AG20443 (cell line): ENCODE measurements at regions not wholly inside any gene's neighbourhood (a gene's known extent, or its start where the extent isn't known, plus 50 kb on each side); places are given as distances from the start of the nearest gene placed in this dataset.
"Not testable (repeated sequence)": the region's sequence is repeated elsewhere in the genome, so short reads cannot be mapped to it uniquely, and the experiment has no call there.

Experiments
- DNase-seq: peaks from one replicate; pipeline ENCODE4 v3.0.0; 2012; ENCODE audit warnings: low spot score, mixed read lengths

DNA sequence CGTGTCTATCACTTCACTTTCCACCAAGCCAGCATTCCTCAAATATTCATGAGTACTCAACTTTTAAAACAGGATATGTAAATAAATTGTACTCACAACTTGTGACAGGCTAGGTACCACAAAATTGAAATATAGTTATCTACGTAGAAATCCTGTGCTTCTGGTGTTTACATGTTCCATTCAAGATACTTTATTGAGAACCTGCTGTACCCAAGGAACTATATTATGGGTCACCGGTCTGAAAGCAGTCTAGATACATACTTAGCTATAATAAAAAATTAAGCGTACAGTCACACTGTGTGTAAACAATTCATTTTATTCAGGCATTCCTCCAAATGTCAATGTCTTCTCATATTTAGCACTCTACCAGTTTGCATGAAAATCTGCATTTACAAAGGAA is 482.2 kb upstream of the SOX9 start:
- DNase-seq = no peak

DNA sequence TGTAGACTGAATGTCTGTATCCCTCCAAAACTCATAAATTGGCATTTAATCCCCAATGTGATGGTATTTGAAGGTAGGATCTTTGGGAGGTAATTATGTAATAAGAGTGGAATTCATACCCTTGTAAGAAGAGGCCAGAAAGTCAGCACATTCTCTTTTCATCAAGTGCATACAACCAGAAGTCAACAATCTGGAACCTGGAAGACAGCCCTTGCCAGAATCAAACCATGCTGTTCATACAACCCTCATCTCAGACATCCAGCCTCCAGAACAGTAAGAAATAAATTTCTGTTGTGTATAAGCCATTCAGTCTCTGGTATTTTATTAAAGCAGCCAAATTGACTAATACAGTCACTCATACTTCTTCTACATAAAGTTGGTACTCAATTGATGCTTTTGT is 481.0 kb upstream of the SOX9 start:
- DNase-seq = no peak

DNA sequence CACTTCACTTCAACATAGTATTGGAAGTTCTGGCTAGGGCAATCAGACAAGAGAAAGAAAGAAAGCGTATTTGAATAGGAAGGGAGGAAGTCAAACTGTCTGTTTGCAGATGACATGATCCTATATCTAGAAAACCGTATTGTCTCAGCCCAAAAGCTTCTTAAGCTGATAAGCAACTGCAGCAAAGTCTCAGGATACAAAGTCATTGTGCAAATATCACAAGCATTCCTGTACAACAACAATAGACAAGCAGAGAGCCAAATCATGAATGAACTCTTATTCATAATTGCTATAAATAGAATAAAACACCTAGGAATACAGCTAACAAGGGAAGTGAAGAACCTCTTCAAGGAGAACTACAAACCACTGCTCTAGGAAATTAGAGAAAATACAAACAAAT is 473.9 kb upstream of the SOX9 start:
- not testable (repeated sequence) for DNase-seq

DNA sequence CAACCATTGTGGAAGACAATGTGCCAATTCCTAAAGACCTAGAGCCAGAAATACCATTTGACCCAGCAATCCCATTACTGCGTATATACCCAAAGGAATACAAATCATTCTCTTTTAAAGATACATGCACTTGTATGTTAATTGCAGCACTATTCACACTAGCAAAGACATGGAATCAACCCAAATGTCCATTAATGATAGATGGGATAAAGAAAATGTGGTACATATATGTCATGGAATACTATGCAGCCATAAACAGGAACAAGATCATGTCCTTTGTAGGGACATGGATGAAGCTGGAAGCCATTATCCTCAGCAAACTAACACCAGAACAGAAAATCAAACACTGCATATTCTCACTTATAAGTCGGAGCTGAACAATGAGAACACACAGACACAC is 472.5 kb upstream of the SOX9 start:
- not testable (repeated sequence) for DNase-seq

DNA sequence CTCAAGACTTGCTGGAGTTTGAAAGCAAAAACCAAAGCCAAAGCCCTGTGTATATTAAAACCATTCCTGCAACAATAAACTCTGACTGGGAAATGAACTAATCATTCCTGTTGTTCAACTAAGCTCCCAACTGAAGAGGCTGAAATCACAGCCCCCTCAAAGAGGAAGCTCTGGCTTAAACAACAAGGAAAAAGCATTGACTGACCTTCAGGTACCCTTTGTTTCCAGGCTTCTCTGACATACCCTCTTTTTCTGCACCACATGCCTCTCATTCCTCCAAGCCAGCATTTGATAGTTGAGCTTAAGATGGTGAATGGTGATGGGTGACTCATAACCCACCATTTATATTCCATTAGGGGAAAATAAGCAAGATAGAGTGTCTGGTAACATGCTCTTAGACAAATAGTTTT is 470.9 kb upstream of the SOX9 start:
- no peak for DNase-seq

DNA sequence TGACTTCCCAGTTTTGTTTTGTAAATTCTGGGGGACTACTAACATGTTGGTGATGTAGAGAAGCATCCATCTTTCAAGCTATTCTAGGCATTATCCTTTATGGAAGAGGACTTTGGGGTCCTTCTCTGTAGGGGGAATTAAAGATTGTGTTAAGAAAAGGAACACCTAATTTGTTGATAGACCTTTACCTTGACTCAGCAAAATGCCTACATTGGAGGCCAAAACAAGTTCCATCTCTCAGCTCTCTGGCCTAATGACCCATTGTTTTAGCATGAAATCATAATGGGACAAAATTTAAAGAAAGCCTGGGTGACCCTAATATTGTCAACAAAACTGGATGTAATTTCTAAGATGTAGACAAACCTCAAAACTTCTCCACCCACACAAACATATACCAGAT is 465.3 kb upstream of the SOX9 start:
- DNase-seq = no peak

DNA sequence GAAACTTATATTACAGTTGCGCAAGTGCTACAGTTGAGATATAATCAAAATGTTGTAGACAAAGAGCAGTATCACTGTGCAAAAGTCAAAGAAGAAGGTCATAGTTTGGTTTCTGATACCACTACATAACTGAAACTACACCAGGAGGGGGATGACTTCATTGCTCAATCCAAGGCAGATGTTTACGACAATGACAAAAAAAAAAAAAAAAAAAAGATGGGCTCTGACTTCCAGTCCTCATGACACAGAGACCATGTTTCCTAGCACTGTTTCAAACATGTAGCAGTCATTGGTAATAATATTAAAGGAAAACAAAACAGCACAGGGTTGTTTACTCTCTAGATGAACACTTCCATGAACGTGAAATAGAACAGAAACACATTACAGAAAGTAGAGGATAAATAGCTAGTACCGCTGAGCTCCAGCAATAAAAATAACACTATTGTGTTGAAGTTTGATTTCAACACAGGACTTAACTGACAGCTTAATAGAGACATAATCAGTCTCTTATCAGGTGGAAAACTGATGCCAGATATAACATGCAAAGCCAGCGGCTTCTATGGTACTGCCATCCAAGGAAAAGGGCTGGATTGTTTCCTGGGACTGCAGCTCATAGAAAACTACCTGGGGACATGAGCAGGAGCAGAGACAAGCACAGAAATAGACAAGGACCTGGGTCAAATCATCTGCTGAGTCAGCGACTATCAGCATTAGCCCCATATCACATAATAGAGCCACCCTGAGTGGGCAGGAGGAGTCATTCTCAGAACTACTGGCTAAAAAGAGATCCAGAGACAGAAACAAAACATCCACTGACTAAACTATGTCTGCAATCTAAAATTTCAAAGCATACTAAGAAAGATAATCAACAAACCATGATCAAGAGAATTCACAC is 463.6 kb upstream of the SOX9 start:
- DNase-seq = no peak

- DNase-seq = no peak
Observed at GRCh38 chr17:71658996-71659395, 461.8 kb upstream of the SOX9 start.

DNA sequence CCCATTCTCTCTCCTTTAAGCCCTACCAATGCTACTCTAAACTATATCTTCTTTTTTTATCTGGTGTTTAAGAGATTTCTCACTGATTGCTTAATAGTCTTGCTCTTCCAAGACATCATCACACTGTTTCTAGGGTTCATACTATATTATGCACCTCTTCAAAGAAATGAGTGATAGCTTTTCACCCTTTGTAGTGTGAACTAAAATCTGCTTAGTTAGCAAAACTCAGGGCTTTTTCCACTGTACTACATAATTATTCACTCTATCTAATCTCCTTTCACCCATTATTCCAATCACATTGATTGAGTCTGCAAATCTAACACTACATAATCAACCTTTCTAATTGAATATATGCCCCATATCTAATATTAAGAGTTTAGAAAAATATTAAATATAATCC is 456.0 kb upstream of the SOX9 start:
- no peak for DNase-seq

- no peak for DNase-seq
Observed at GRCh38 chr17:71666047-71666446, 454.8 kb upstream of the SOX9 start.

DNA sequence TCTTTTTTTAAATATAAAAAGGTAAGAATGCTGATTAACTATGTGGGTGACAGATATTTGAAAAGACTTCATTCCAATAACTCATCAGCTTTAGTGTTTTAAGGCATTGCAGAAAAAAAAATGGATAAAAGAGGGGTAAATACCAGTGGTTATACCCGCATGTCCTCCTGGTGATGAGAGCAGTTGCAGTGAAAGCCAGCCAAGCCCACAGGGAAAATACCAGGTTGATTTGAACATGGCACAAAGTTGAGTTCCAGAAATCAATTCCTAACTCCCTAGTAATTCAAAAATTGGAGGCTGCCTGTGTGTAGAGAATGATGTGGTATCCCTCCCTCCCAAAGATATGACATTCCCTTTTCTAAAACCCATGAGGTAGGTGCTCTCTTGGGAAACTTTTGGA is 453.2 kb upstream of the SOX9 start:
- no peak for DNase-seq

- no peak for DNase-seq
Observed at GRCh38 chr17:71668807-71669206, 452.0 kb upstream of the SOX9 start.

DNA sequence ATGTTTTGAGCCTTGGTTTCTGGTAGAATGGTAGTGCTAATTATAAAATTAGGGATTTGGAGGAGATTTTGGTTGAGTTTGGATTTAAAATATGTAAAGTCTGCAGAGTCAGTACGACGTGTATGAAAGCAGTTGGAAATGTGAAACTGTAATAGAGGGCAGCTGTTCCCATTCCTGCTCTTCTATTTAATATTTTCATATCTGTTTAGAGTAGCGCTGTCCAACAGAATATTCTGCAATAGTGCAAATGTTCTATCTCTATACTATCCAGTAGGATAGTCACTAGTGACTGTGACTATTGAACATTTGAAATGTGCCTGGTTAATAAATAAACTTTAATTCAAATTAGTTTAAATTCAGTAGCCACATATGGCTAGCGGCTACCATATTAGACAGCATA is 443.4 kb upstream of the SOX9 start:
- no peak for DNase-seq

DNA sequence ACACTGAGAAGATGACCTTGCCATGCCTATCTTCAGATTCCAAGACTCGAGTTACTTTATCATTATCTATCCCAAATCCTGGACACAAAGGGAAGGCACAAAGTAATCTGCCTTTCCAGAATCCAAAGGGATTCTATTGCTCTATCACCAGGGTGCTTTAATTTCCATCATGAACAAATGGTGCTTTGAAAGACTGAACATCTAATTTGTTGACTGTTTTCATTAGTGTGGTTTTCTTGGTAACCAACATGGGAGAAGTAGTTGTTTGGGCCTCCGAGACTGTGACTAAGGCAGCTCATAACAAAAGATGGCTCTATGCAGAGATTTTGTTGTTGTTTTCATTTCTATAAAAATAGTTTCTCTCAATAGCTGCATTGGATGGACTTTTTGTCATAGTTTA is 441.0 kb upstream of the SOX9 start:
- no peak for DNase-seq

GRCh38 chr17:71681427-71682173 is 439.2 kb upstream of the SOX9 start:
- no peak for DNase-seq

GRCh38 chr17:71682174-71682494 is 438.7 kb upstream of the SOX9 start:
- no peak for DNase-seq

DNA sequence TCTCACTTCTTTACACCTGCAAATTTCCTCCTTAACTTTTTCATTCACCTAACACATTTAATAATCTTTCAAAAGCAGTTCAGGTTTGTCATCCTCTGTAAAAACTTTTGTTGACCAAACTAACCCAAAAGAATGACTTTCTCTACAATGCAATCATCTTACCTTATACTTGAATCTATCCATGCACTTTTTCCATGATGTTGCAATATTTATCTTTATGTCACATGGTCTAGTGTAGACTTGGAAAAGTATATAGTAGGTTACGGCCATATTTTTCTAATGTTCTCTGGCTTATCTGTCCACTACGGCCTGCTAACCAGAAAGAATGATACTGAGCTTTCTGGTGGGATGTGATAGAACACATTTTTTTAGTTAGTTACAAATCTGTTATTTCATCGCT is 431.0 kb upstream of the SOX9 start:
- DNase-seq = no peak

GRCh38 chr17:71699907-71700306 is 420.9 kb upstream of the SOX9 start:
- no peak for DNase-seq

GRCh38 chr17:71703701-71704100 is 417.1 kb upstream of the SOX9 start:
- no peak for DNase-seq

DNA sequence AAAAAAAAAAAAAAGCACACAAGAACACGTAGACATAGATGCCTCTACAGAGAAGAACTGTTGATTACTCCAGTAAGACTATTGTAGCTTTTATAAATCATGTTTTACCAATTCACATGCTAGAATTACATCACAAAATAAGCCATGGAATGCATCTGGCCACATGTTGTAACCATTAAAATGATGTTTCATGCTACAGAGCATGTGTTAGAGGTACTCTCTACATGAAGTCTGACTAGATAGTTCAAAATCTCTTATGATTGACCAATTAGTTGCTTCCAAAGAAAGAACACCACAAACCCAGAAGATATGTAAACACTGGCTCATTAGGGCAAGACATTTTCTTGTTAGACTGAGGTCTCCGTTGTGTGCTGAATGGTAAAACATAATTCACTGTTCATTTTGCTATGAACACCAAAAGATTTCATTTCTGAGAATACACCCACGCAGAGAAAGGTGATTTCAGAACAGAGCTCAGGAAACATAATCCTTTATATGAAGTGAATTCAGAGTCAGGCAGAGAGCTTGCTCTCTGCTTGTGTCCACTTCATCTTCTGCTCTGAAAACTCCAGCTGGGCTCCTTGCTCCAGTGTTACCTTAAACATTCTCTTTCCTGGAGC is 411.4 kb upstream of the SOX9 start:
- DNase-seq = peak; percentile 37

DNA sequence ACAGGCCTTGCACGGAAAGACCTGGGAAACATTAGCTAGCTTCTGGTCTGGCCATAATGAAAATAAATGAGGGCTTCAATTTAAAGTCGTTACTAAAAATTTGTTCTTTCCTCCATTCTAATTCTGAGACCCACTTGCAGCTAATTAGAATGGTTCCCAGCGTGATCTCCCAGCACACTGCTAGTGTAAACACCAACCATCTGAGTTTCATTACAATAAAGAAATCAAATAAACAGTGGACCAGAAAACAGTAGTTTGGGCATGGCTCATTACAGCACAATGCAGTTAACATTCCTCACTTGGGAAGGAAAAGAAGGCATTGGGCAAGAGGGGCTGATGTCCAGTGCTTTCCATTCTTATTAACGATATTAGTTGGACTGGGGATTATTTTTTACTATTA is 410.9 kb upstream of the SOX9 start:
- peak; percentile 56 for DNase-seq

GRCh38 chr17:71710816-71711215 is 410.0 kb upstream of the SOX9 start:
- no peak for DNase-seq

DNA sequence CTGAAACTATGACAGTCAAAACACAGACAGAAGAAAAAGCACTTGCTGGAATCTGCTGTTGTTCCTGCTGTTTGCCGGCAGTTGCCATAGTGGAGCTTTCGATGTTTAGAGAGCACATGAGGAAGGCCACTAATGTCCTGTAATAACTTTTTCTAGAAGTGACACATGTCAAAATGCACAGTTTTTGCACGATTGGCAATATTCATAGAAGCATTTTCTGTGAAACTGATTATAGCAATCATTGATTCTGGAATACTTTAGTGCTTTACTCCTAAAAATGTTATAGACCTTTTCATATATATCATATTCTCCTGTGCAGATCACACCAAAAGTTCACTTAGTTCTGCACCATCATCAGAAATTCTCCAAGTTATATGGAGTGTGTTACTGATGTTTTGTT is 407.0 kb upstream of the SOX9 start:
- DNase-seq = no peak
